ENCODE measurements at regions not wholly inside any gene's neighbourhood (a gene's known extent, or its start where the extent isn't known, plus 50 kb on each side); places are given as distances from the start of the nearest gene placed in this dataset.

DNA sequence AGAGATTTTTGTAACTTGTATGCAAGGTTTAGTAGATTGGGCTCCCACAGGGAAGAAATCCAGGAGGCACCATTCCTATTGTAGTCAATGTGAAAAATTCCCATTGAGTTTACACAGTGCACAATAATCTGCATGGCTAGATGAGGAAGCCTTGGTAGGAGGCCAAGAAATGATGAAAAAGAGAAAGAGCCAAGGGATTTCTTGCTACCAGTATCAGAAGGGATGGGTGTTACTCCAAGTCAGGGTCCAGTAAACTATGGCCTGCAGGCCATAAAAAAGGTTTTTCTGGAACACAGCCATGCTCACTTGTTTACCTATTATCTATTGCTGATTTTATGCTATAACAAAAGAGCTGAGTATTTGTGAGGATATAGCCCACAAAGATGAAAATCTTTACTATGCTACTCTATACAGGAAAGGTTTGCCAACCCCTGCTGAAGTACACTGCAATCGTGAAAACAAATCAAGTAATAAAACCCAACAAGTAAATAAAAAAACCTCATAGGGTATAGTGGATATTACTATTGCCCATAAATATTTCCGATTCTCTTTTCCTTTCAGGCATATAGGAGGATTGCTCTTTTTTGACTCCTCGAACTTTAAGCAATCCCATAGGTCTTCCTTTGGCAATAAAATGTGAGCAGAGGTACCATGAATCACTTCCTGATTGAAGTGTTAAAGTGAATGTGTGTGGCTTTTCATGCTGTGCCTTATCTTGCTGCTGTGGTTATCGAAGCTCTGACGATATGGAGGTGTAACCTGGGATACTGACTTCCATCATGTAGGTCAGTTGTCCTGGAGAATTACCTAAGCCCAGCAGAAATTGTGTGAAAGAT, 256.3 kb upstream of the MAGI2 start:
- H3K36me3 Mint-ChIP-seq: no peaks in the 10 kb centered on the region
- H3K27me3 Mint-ChIP-seq: no peaks in the 10 kb centered on the region
- H3K27ac Mint-ChIP-seq: no peak overlapping the region
- ATAC-seq (ENCODE audit: low read depth) (no peak), DNase-seq (ENCODE audit: low spot score in 2 of 2) (no peak)
- no peaks in the 10 kb centered on the region for H3K9me3 Mint-ChIP-seq
- no peak overlapping the region for H3K4me3 Mint-ChIP-seq
- H3K4me1 Mint-ChIP-seq: no peaks in the 10 kb centered on the region

- no peak for ATAC-seq (ENCODE audit: low read depth)
- Mint-ChIP-seq H3K9me3 (peaks cover 2% of the 10 kb centered on the region), H3K27ac (no peak overlapping the region), H3K4me1 (no peaks in the 10 kb centered on the region), H3K27me3 (no peaks in the 10 kb centered on the region), H3K36me3 (no peaks in the 10 kb centered on the region), H3K4me3 (no peak overlapping the region)
- DNase-seq (ENCODE audit: low spot score in 2 of 2): no peak
Measured at GRCh38 chr7:79702116-79702515, 248.6 kb upstream of the MAGI2 start.

- no peaks in the 10 kb centered on the region for H3K27me3 Mint-ChIP-seq
- peaks cover 6% of the 10 kb centered on the region for H3K9me3 Mint-ChIP-seq
- DNase-seq (ENCODE audit: low spot score in 2 of 2) (no peak), ATAC-seq (ENCODE audit: low read depth) (no peak)
- no peak overlapping the region for H3K27ac Mint-ChIP-seq
- H3K36me3 Mint-ChIP-seq: no peaks in the 10 kb centered on the region
- H3K4me3 Mint-ChIP-seq: no peak overlapping the region
- H3K4me1 Mint-ChIP-seq: no peaks in the 10 kb centered on the region
Measured at GRCh38 chr7:79692015-79692414, 238.5 kb upstream of the MAGI2 start.

DNA sequence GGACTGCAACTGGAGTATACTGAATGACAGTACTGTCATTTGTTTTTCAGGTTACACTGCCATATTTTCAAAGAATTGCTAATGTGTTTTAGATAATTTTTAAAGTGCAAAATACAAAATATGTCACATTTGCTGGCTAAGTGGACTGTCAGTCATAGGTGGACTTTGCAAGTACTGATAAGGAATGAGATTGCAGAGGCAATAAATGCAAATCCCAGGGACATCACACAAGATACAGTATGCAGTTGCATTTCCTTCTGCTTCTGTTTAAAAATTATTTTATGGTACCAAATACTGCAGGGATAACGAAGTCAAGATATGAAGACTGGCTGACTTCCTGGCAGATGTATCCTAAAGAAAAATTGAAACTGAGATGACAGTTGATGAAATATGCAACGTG, 237.6 kb upstream of the MAGI2 start:
- ATAC-seq (ENCODE audit: low read depth): no peak
- H3K36me3 Mint-ChIP-seq: no peaks in the 10 kb centered on the region

DNA sequence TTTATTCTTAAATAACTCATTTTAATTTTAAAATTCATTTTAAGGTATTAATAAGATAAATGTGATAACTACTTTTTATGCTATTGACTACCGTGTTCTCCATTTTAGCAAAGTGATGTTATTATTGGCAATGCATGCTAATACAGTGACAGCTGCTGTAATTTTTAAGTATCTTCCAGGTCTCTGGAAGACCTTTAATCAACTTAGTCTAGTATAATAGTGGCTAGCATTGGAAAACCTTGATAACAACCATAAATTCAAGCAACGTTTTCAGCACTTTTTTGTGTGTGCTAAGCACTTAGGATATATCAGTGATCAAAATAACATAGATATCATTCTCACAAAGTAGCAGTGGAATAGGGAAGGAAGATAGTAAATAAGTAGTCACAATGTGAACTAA, 230.9 kb upstream of the MAGI2 start:
- H3K4me3 Mint-ChIP-seq: no peak overlapping the region
- H3K27ac Mint-ChIP-seq: no peak overlapping the region
- no peak for ATAC-seq (ENCODE audit: low read depth)
- H3K27me3 Mint-ChIP-seq: no peaks in the 10 kb centered on the region
- no peaks in the 10 kb centered on the region for H3K4me1 Mint-ChIP-seq
- H3K36me3 Mint-ChIP-seq: no peaks in the 10 kb centered on the region
- peaks cover 1% of the 10 kb centered on the region for H3K9me3 Mint-ChIP-seq
- no peak for DNase-seq (ENCODE audit: low spot score in 2 of 2)

More for the DNA sequence above, 237.6 kb upstream of the MAGI2 start:
- no peak for DNase-seq (ENCODE audit: low spot score in 2 of 2)
- H3K4me3 Mint-ChIP-seq: no peak overlapping the region
- H3K9me3 Mint-ChIP-seq: peaks cover 4% of the 10 kb centered on the region
- H3K27me3 Mint-ChIP-seq: no peaks in the 10 kb centered on the region
- H3K4me1 Mint-ChIP-seq: no peaks in the 10 kb centered on the region
- H3K27ac Mint-ChIP-seq: no peak overlapping the region

DNA sequence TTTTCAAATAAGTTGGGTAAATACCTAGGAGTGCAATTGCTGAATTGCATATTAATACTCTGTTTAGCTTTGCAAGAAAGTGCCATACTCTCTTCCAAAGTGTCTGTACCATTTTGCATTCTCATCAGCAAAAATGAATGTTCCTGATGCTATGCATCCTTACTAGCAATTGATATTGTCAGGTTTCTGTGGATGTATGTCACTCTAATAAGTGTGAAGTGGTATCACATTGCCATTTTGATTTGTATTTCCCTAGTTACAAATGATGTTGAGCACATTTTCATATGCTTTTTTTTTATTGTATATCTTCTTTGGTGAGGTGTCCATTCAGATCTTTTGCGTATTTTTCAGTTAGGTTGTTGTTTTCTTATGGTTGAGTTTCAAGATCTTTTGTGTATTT, 230.4 kb upstream of the MAGI2 start:
- no peak overlapping the region for H3K27ac Mint-ChIP-seq
- H3K27me3 Mint-ChIP-seq: no peaks in the 10 kb centered on the region
- no peaks in the 10 kb centered on the region for H3K36me3 Mint-ChIP-seq
- ATAC-seq (ENCODE audit: low read depth) (no peak), DNase-seq (ENCODE audit: low spot score in 2 of 2) (no peak)
- H3K4me1 Mint-ChIP-seq: no peaks in the 10 kb centered on the region
- no peak overlapping the region for H3K4me3 Mint-ChIP-seq
- peaks cover 1% of the 10 kb centered on the region for H3K9me3 Mint-ChIP-seq

DNA sequence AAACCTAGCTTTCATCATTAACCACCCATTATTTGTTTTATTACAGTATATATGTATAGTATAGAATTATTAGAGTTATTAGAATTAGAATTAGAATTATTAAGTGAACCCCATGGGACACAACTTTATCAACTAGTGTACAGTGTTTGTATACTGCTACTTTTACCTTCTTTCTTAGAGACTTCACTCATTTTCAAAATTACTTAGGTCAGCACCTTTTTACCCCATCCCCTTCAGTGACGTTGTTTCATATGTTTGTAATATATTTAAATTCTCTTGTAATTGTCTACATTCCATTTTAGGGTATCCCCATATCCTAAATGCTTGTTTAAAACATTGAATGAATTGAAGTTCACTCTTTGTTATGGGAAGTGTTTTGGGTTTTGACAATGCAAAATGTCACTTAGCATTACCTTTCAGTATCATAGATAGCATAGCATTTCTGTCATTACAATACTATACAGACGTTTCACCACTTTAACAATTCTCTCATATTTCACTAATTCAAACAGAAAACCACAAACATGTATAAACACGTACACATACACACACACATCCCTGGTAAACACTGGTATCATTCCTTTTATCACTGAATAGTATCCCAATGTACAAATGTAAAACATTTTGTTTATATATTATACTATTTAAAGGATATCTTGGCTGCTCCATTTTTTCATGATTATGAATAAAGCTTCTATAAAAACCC, 229.9 kb upstream of the MAGI2 start:
- Mint-ChIP-seq H3K27me3 (no peaks in the 10 kb centered on the region), H3K4me3 (no peak overlapping the region), H3K9me3 (peaks cover 1% of the 10 kb centered on the region), H3K4me1 (no peaks in the 10 kb centered on the region), H3K27ac (no peak overlapping the region), H3K36me3 (no peaks in the 10 kb centered on the region)
- DNase-seq (ENCODE audit: low spot score in 2 of 2): no peak
- no peak for ATAC-seq (ENCODE audit: low read depth)

DNA sequence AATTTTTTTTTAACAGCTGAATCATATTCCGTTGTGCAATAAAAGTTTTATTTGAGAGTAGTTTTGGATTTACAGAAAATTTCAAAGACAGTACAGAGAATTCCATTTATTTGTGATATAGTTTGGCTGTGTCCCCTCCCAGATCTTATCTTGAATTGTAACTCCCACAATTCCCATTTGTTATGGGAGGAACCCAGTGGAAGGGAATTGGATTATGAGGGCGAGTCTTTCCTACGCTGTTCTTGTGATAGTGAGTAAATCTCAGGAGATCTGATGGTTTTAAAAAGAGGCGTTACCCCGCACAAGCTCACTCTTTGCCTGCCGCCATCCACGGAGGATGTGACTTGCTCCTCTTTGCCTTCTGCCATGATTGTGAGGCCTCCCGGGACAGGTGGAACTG, 228.0 kb upstream of the MAGI2 start:
- H3K27ac Mint-ChIP-seq: no peak overlapping the region

DNA sequence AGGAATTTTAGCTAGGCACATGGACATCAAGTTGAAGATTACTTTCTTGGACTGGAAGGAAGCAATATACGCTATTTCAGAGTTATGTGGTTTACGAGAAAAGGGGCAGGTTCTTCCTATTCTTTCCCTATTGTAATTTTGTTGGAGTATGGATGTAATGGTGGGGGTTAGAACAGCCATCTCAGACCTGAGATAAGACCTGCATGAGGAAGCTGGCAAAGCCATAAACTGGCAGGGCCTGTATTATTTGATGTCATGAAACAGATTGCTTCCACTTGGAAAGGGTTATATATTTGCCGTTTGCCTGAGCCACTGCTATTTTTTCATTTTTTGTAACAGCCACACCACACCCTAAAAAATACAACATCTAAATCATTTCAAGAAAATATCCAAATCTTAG, 220.5 kb upstream of the MAGI2 start:
- Mint-ChIP-seq H3K4me3 (no peak overlapping the region), H3K4me1 (no peaks in the 10 kb centered on the region), H3K36me3 (no peaks in the 10 kb centered on the region), H3K27me3 (no peaks in the 10 kb centered on the region), H3K27ac (no peak overlapping the region), H3K9me3 (peaks cover 5% of the 10 kb centered on the region)
- DNase-seq (ENCODE audit: low spot score in 2 of 2): no peak
- ATAC-seq (ENCODE audit: low read depth): no peak

More for the DNA sequence above, 228.0 kb upstream of the MAGI2 start:
- H3K4me3 Mint-ChIP-seq: no peak overlapping the region
- H3K9me3 Mint-ChIP-seq: peaks cover 1% of the 10 kb centered on the region
- ATAC-seq (ENCODE audit: low read depth) (no peak), DNase-seq (ENCODE audit: low spot score in 2 of 2) (no peak)
- no peaks in the 10 kb centered on the region for H3K27me3 Mint-ChIP-seq
- no peaks in the 10 kb centered on the region for H3K36me3 Mint-ChIP-seq
- no peaks in the 10 kb centered on the region for H3K4me1 Mint-ChIP-seq

DNA sequence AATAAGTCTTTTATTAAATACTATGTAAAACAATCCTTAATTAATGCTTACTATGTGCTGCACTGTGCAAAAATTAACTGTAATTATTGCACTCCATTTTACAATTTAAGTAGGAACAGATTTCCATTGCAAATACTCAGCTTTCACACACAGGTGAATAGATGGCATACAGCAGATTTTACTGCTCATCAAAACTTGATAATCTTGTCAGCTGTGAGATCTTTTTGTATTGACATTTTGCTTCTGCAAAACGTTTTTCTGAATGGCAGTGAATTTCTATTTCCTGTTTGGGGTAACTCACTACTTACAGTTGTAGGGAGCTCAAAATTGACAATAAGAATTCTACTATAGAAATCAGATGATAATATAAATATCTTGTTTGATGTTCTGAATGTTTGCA, 220.0 kb upstream of the MAGI2 start:
- Mint-ChIP-seq H3K36me3 (no peaks in the 10 kb centered on the region), H3K4me3 (no peak overlapping the region), H3K4me1 (no peaks in the 10 kb centered on the region), H3K9me3 (peaks cover 5% of the 10 kb centered on the region), H3K27ac (no peak overlapping the region), H3K27me3 (no peaks in the 10 kb centered on the region)
- no peak for ATAC-seq (ENCODE audit: low read depth)
- no peak for DNase-seq (ENCODE audit: low spot score in 2 of 2)

DNA sequence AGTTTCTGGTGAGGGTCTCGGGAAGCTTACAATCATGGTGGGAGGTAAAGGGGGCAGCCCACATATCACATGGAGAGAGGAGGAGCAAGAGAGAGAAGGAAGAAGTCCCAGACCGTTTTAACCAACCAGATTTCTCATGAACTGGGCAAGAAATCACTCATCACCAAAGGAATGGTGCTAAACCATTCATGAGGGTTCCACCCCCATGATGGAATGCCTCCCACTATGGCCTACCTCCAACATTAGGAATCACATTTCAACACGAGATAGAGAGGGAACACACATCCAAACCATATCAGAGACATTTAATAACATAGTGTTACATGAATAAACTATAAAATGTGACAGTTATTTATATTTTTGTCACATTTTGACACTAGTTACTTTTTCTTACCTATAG, 214.8 kb upstream of the MAGI2 start:
- H3K27ac Mint-ChIP-seq: no peak overlapping the region
- H3K4me1 Mint-ChIP-seq: no peaks in the 10 kb centered on the region
- DNase-seq (ENCODE audit: low spot score in 2 of 2): no peak
- no peaks in the 10 kb centered on the region for H3K36me3 Mint-ChIP-seq
- ATAC-seq (ENCODE audit: low read depth): no peak
- no peak overlapping the region for H3K4me3 Mint-ChIP-seq
- H3K27me3 Mint-ChIP-seq: no peaks in the 10 kb centered on the region
- peaks cover 7% of the 10 kb centered on the region for H3K9me3 Mint-ChIP-seq

DNA sequence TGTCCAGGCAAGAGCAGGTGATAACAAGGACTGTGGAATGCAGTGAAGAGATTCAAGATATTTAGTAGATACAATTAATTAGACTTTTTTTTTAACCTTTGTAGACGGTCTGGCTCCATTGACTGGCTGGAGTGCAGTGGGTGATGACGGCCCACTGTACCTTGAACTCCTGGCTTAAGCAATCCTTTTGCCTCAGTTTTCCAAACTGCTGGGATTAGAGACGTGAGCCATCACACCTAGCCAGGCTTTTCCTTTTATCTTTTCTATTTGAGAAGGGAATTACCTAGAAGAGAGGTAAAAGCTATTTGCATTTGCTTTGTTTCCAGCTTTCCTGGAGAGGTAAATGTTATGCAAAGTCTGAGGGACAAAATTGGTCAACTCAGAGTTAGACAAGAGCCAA, 213.0 kb upstream of the MAGI2 start:
- Mint-ChIP-seq H3K9me3 (peaks cover 7% of the 10 kb centered on the region), H3K36me3 (no peaks in the 10 kb centered on the region), H3K4me1 (no peaks in the 10 kb centered on the region), H3K4me3 (no peak overlapping the region), H3K27me3 (no peaks in the 10 kb centered on the region), H3K27ac (no peak overlapping the region)
- no peak for ATAC-seq (ENCODE audit: low read depth)
- no peak for DNase-seq (ENCODE audit: low spot score in 2 of 2)

DNA sequence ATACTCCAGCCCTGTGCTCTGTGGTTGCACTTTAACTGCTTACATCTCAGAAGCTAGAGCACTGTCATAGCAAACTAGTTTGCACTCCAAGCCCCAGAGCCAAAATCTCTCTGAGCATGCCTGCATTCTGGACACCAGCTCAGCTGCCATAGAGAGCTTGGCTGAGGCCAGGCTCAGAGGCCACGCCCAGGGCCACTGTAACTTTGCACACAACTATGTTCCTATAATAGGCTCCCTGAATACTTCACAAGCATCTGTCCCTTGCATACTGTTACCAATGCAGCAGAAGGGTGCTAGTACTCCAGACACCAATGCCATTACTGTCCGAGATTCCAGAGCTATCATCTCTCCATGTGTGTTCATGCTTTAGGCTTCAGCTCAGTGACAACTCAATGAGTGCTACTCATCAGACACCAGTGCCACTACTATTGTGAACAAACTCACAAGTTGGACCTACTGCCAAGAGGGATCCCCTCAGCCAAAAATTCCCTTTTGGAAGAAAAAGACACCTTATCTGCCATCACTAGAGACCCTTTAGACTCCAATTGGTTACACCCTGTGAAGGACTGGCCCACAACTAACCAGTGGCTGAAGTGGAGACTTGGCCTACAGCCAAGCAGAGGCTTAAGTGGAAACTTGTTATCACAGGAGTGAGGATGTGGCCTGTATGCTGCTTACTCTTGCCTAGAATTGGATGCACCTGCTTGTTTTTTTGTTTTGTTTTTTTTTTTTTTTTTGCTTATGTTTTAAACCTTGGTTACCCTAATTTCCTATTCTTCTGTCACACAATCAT, 211.6 kb upstream of the MAGI2 start:
- no peaks in the 10 kb centered on the region for H3K4me1 Mint-ChIP-seq
- no peak for DNase-seq (ENCODE audit: low spot score in 2 of 2)
- H3K27ac Mint-ChIP-seq: no peak overlapping the region
- peaks cover 7% of the 10 kb centered on the region for H3K9me3 Mint-ChIP-seq
- ATAC-seq (ENCODE audit: low read depth): no peak
- no peaks in the 10 kb centered on the region for H3K27me3 Mint-ChIP-seq
- no peaks in the 10 kb centered on the region for H3K36me3 Mint-ChIP-seq
- H3K4me3 Mint-ChIP-seq: no peak overlapping the region

DNA sequence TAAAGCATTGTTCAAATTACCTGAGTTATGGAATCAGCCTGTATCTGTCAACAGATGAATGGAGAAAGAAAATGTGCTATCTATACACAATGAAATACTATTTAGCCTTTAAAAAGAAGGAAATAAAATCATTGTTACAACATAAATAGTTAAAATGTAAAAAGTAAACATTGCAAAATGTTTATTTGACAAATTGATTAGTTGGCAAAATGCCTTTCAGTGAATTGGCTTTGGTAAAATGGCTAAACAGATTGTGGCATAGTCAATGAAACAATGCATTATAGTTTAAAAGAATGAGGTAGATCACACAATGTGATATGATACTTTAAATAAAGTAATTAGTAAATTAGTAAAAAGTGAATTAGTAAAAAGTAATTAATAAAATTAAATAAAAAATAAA, 204.8 kb upstream of the MAGI2 start:
- Mint-ChIP-seq H3K4me3 (no peak overlapping the region), H3K27ac (no peak overlapping the region), H3K9me3 (peaks cover 2% of the 10 kb centered on the region), H3K27me3 (no peaks in the 10 kb centered on the region), H3K4me1 (no peaks in the 10 kb centered on the region), H3K36me3 (no peaks in the 10 kb centered on the region)
- DNase-seq (ENCODE audit: low spot score in 2 of 2): no peak
- ATAC-seq (ENCODE audit: low read depth): no peak
